OCI-LY1 (cell line): ENCODE measurements at regions not wholly inside any gene's neighbourhood (a gene's known extent, or its start where the extent isn't known, plus 50 kb on each side); places are given as distances from the start of the nearest gene placed in this dataset.

Source experiments
- EZH2 ChIP-seq: fragments of 200-600 bp; sonication (generic), shearing (Covaris generic); IDR thresholded peaks from 2 replicates; pipeline ENCODE4 v1.8.0; 2017; ENCODE audit warnings: borderline replicate concordance, mixed run types, mild to moderate bottlenecking, antibody characterized with exemption, low read length, moderate library complexity, mixed read lengths
- TF ChIP-seq, protein P1 (sequence below): fragments of 200-600 bp; sonication (generic), shearing (Covaris generic); IDR thresholded peaks from 2 replicates; pipeline ENCODE4 v1.5.1; 2017; ENCODE audit warnings: mild to moderate bottlenecking, antibody characterized with exemption, low read length, moderate library complexity, mixed read lengths

- TF ChIP-seq, protein P1, sequence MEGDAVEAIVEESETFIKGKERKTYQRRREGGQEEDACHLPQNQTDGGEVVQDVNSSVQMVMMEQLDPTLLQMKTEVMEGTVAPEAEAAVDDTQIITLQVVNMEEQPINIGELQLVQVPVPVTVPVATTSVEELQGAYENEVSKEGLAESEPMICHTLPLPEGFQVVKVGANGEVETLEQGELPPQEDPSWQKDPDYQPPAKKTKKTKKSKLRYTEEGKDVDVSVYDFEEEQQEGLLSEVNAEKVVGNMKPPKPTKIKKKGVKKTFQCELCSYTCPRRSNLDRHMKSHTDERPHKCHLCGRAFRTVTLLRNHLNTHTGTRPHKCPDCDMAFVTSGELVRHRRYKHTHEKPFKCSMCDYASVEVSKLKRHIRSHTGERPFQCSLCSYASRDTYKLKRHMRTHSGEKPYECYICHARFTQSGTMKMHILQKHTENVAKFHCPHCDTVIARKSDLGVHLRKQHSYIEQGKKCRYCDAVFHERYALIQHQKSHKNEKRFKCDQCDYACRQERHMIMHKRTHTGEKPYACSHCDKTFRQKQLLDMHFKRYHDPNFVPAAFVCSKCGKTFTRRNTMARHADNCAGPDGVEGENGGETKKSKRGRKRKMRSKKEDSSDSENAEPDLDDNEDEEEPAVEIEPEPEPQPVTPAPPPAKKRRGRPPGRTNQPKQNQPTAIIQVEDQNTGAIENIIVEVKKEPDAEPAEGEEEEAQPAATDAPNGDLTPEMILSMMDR: no peak
- no peak for TF ChIP-seq EZH2
Observed at GRCh38 chr10:90007226-90007625, 305.8 kb downstream of the KIF20B start.
